ENCODE measurements at regions not wholly inside any gene's neighbourhood (a gene's known extent, or its start where the extent isn't known, plus 50 kb on each side); places are given as distances from the start of the nearest gene placed in this dataset.

DNA sequence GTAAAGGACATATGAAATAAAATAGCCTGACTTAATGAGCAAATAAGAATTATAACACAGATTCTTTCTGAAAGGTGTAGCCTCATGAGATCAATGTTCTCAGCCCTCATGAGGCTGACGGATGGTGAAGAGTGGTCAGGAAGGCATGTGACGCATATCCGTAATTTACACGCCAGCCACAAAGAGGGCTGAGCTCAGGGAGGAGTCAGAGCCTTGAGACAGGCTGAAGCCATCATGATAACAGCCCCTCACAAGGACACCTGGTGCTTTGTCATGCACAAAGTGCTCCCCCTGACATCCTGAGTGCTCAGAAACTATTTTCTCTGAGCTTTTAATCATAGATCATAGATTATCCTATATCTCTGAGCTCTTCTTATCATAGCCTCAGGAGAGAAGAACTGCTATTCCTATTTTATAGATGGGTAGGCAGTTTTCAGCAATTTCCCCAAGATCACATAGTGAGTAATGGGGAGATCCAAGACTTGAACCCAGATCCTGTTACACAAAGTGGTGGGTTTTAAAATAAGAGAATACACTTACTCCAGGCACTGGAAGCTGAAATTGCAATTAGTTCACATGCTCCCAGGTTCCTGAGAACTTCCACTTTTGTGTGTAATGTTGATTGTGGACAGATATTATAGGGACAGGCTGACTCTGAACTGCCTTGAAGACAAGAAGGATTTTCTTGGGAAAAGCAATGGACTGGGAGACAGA is 267.1 kb downstream of the RPLP1 start:
- DNase-seq, result no peak

DNA sequence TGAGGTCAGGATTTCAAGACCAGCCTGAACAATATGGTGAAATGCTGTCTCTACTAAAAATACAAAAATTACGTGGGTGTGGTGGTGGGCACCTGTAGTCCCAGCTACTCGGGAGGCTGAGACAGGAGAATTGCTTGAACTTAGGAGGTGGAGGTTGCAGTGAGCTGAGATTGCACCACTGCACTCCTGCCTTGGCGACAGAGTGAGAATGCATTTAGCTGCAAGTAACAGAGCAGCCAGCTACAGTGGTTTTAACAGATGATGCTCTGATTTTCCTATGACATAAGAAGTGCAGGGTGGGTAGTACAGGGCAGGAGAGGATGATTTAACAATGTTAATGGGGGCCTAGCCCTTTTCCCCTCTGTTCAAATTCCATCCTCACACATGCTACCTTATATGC is 267.9 kb downstream of the RPLP1 start:
- DNase-seq, result no peak

DNA sequence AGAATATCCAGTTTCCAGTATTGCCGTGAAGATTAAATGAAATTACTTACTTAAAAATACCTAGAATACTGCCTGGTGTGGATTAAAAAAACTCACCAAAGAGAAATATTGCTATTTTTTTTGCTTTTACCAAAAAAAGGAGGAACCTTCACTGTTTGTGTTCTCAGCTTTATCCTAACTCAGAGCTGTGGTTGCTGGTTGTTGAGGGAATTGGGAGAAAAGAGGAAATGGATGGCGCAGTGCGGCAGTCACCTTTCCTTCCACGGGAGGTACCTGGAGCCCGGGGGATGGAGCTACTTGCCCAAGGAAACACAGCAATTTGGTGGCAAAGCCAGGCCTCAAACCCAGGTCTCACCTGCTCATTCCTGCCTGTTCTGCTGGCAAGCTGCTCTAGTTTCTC is 270.3 kb downstream of the RPLP1 start:
- no peak for DNase-seq

DNA sequence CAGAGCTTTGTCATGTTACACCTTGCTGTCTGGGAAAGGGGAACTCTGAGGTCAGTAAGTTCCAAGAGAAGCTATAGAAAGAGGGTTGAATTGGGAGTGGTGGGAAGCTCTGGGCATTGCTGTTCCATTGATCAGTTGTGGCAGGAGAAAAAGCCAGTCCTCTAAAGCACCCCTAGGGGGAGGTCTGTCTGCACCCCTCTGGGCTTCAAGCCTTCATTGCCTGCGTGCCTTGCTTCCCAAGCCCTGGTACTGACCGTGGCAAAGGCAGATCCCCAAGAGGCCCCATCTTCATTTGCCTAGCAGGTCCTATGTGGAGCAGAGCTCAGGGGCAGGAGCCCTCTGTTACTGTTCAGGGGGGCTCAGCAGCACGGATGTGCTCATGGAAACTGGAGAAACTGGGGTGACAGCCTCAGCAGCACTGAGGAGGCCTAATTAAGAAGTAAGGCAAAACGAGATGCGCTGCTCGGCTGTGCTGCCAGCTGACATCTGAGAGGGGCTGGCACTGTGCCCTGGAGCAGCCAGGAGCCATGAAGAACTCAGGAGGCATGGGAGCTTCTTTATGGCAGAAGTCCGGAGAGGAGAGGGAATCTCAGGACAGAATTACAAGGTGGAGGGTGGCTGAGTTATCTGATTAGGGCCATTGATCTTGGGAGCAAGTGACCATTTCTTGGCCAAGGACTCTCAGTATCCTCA is 270.9 kb downstream of the RPLP1 start:
- peak in 1 of 2 experiments; percentile 4 for DNase-seq

DNA sequence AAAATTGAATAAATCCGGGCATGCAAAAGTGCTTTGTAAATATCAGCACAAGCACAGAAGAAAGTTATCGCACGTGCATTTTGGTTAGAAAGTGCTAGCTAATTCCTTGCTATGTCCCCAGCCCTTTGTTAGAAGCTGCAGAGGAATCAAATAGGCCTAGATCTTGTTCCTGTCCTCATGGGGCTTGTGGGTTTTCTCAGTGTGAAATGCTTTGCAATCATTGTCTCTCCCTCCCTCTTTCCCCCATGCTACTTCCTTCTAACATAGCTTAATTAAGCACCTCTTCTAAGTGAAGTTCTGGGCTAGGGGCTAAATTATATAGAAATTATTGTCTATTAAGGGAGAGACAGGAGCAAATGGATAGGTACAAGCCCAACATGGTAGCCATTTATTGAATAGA is 271.7 kb downstream of the RPLP1 start:
- DNase-seq, result no peak

DNA sequence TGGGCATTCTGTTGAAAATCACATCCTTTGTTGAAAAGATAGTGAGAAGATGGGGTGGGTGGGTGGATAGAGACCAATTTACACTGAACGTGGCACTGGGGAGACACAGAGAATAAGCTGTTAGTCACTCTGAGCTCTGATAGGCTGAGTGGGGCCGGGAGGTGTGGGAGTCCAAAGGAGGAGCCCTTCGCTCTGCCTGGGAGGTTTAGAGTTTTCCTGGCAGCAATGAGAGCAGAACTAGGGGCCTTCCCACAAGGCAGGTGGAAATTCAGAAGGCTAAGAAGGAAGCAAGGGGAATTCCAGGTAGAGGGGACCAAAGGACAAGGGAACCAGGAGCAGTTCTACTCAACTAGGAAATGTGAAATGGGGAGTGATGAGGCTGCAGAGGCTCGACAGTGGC is 272.7 kb downstream of the RPLP1 start:
- no peak for DNase-seq

DNA sequence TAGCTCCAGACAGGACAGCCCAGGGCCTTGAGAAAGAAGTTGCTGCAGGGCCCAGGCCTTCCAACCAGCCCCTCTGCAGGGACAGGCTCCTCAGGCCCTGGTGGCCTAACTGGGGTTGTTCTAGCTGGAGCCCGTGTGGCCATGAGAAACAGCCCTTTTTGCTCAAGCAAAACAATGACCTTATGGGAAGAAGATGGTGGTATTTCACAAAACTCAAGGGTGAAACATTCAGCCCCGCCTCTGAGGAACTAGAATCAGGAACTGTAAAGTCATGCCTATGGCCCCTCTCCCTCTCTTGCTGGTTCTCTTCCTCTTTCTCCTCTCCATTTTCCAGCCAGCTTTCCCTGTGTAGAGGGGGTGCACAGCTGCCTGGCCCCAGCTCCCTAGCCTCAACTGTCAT is 273.3 kb downstream of the RPLP1 start:
- no peak for DNase-seq

DNA sequence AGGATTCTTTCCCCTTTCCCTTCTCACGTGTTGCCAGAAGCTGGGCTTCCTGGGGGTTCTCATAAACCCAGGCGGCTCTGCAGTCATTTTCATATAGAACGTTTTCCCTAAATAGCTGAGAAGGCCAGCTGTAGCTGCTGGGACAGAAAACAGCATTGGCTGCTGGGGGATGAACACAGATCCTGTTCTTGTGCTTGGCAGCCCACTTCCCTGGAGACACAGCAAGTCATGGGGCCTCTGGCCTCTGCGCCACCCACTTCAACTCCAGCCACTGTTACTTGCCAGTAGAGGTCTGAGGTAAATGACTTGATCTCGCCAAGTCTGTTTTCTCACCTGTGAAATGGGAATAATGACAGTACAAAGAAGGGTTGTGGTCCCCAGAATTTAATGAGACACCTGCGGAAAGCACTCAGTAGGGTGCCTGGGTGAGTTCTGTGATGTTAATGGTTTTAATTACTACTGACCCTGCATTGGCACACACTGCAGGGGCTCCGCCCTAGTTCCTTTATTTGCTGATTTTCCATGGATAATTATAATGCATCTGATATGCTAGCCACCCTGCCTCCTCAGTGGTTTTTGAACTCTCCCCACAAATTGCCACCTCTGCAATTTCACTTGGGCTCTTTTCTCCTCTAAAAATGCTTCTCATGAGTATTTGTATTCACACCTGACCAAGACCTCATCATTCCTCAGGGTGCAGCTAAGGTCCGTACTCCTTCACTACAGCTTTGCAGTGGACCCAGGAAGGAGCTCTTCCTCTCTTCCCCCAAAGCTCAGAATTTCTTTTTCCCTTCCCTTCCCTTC is 274.7 kb downstream of the RPLP1 start:
- DNase-seq, result no peak

DNA sequence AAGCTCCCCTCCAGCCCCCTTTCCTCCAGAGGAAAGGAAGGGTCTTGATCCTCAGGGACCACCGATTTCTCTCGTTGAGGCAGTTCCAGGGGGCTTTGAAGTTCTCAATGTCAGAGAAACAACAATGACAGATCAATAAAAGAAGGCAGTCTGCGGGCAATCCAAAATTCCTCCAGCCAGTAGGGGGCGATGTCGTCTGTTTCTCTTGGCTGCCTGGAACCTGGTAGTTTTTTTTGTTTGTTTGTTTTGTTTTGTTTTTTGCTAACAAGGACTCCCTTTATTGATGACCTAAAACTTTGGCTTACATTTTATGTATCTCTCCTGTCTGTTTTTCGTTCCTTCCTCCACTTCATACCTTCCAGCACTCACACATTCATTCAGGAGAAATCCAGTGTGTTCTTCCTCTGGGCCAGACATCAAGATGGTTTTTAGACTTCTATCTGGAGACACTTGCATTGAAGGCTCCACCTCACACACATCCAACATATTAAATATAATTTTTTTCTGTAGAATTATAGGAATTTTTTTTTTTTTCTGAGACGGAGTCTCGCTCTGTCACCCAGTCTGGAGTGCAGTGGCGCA is 276.6 kb downstream of the RPLP1 start:
- DNase-seq, result peak in 1 of 2 experiments; percentile 1

DNA sequence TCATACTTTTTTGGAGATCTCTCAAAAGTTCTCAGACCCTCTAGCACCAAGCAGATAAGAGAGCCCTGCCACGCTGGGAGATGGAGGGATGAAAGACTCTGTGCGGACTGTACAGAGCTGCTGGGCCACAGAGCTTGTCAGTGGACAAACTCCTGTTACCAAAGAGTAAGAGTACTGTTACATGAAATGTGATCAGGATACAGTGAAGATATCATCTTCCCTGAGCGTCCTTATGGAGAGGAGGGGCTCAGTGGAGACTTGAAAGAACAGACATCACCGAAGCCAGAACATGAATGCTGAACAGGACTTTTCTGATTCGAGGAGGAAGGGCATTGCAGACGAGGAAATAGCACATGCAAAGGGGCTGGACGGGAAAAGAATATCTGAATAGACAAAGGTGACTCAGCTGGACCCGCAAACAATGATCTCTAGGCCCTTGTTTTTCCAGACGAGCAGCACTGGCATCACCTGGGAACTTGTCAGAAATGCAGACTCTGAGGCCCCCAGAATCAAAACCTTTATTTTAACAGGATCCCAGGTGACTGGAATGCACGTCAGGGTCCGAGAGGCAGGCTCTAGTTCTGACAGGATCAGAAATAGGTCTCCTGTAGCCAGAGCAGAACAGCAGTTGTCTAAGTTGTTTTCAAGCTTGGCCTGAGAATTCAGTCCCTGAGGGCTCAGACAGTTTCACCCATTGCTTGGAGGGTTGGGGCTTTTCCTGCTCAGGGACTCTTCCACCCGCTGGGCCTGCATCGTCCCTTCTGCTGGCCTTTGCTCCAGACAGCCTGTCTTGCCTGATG is 277.9 kb downstream of the RPLP1 start:
- DNase-seq, result no peak

DNA sequence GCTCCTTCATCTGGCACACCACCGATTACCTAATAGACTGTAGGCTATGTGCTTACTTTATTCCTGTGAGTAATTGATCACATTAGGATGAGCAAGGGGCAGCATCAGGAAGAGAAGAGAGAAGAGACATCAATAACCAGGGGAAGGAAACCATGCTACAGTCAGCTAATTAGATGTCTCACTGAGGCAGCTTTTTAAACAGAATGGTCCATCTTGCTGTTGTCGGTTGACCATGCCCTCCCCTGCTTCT is 278.4 kb downstream of the RPLP1 start:
- no peak for DNase-seq

DNA sequence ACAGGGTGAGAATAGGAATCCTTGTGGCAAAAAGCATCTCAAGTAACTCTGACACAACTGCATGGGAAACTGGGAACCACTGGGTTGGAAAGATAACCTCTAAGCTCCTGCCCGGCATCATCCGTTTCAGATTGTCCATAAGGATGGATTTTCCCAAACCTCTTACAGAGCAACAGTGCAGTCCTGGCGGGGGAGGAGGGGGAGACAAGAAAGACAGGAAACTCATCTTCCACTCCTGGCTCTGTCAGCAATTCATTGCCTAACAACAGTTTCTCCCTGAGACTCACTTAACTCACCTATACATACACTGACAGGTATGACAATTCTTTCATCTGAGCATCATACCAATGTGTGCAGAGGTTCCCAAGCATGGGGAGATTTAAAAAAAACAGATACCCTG is 279.0 kb downstream of the RPLP1 start:
- no peak for DNase-seq

DNA sequence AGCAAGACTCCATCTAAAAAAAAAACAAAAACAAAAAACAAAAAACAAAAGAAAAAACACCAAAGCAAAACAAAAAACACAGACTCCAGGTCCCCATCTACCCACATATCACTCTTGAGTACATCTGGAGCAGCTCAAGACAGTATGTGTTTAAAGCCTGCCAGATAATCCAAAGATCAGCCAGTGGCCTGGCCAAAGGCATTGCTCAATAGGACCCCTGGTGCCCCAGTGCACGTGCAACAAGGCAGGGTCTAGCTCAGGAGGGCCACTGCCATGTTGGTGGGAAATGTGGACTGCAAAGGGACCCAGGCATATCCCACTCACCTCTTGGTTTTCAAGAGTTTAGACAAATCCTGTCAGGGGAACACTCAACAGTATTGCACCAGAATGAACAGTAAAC is 279.5 kb downstream of the RPLP1 start:
- DNase-seq, result no peak

DNA sequence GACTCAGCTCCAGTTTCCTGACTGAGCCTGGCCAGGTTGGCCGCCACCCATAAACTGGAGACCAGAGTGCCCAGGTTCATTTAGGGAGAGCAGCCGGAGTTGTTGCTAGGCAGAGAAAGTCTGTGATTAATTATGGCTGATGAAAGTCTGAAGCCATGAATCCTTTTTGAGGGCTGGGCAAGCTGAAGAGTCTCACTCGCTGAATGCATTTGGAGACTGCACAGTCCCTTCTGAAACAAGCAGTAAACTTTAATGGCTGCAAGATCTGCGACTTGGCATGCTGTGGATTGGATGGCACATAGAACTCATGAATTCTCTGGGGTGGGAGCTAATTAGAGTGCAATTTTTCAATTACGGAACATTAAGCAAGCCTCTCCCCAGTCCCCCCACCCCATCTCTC is 282.1 kb downstream of the RPLP1 start:
- DNase-seq, result no peak

DNA sequence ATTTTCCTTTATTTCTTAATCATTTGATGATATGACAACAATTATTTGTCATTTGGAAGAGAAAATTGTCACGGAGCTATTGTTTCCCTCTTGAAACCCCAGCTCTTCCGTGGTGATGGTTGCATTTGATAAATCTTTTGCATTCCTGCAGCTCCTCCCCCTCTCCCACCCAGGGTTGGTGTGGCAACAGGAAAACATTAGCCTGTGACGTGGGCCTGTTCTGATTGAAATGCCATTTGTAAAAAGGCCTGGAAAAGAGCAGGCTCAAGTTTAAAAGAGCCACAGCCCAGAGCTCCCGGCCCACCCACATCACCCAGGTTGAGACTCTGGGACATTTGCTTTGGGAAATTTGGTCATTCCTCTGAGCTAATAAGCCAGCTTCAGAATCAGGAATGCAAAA is 282.5 kb downstream of the RPLP1 start:
- DNase-seq, result no peak

DNA sequence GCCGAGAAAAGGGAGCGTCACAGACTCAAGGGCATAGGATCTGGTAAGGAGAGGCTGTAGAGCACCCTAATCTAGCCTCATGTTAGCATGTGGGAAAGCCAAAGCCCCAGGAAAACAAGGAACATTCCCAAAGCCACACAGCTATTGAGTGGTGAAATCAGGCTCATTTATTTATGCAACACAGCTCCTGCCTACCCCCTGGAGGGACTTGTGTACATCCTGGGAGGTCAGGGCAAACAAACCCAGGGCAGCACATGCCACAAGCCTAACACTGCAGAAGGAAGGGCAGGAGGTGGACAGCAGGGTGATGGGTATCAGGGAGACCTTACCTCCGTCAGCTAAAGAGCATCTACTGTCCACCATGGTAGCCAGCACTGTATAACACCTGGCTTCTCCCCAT is 283.5 kb downstream of the RPLP1 start:
- DNase-seq, result no peak

DNA sequence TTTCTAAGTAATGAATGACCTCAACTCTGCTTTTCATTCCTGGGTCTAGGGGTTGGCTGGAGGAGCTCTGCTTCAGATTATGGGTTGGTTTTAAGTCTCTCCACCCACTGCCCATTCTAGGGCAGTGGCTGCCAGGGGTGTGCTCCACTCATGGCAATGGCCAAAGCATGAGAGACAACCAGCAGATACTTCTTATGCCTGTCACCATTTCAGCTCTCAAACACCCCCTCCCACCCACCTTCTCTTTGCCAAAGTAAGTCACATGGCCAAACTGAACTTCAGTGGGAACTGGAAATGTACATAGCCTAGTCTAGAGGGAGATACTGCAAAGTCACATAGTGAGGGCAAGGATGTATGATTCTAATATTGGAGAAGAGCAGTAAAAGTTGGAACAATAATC is 285.3 kb downstream of the RPLP1 start:
- DNase-seq, result no peak

DNA sequence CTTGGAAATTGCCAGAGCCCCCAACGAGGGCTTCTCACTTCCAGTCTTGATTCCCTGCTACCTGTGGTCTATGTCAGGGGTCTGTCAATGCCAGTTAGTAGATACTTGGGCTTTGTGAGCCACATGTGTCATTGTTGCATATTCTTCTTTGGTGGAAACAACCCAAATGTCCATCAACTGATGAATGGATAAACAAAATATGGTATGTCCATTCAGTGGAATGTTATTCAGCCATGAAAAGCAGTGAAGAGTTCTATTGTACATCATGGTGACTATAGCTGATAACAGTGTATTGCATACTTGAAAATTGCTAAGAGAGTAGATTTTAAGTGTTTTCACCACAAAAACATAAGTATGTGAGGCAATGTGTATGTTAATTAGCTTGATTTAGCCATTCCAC is 288.1 kb downstream of the RPLP1 start:
- no peak for DNase-seq

DNA sequence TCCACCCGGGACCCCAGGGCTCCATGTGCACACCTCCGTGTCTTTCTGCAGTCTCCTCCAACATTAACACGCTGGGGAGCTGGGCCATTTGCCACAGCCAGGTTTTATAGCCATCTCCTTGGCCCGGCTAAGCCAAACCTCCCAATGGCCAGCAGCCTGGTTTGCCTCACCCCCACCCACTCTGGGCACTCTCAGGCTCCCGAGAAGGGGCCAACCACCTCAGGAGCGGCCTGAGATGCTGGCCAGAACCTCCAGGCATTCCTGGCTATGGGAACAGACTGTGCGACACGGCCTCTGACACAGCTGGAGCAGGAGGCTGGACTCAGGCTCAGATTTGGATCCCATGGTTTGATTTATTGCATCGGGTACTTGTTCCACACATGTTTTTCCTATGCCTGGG is 289.7 kb downstream of the RPLP1 start:
- DNase-seq, result no peak

DNA sequence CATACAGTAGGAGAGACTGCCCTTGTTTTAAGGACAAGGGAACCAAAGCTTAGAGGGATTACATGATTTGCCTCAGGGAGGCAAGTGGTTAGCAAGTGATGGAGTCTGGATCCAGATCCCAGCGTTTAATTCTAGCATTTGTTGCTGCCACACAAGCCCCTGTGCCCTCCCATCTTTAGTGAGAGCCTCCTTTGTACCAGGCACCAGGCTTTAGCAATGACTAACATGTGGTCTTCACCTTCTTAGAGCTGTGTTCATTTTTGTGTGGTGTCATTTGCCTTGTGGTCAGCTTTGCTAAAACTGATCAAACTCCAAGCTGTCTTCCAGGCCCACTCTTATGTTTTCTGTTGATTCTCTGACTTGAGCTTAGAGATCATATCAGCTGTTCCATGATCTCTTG is 290.5 kb downstream of the RPLP1 start:
- DNase-seq, result no peak

DNA sequence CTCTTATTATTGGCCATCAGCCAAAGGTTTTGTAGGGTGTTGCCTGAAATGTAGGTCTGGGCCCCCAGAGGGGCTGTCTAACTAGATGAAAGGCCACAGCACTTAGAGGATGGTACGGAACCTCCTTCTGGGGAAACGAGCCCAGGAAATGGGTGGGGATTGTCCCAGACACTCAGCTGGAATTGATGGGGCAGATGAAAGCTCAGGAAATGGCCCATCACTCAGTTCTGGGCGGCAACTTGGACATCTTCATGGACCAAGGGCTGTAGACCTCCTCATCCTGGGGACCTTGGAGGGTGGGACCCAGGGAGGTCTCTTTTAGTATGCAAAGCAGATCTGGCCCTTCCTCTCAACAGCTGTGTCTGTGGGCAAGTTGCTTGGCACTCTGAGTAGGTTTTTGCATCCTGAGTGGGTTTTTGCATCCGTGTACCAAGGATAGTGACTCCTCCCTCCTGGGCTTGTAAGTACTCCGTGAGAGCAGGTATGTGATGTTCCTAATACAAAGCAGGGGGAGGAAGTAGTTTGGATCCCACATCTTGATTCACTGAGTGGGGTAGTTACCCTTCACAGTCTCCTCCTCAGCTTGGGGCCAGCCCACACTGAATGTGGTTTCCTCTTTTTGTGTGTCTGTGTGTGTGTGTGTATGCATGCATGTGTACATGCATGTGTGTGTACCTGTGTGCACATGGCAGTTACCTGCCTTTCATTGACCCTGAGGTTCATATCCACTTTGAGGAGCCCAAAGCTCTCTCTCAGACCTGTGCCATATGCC is 292.0 kb downstream of the RPLP1 start:
- DNase-seq, result no peak

DNA sequence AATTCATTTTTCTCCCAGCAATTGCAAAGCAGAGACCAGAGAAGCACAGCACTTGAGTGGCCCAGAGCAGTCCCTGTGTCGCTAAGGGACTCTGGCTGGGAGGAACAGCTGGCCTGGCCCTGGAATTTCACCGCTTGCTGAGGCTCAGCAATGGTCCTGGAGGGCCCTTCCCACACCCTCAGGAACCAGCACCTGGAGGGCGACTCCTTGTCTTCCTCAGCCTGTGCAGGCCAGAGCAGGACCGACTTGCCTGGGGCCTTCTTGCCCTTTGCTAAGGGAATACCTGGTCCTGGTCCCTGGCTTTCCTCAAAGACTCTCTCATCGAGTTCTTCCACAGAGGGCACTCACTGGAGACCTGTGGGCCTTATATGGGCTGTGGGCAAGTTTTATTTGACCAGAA is 294.6 kb downstream of the RPLP1 start:
- no peak for DNase-seq

All from SHP77 (cell line).